Tibial artery (tissue), 4 donors: ENCODE measurements at regions not wholly inside any gene's neighbourhood (a gene's known extent, or its start where the extent isn't known, plus 50 kb on each side); places are given as distances from the start of the nearest gene placed in this dataset.

Experiments
- DNase-seq, 2 donors: peaks; one replicate each; pipeline ENCODE4 v3.0.0-alpha.2; 2019
- H3K27ac ChIP-seq, 2 donors: fragments of 200-600 bp; sonication (generic) in 1 of 2; 1 replicate in 1 of 2; 2 replicates in 1 of 2; pipeline ENCODE4 v1.5.1; 2018 to 2019; ENCODE audit warnings: mild to moderate bottlenecking in 1 of 2
- H3K27me3 ChIP-seq, 2 donors: fragments of 200-600 bp; sonication (generic) in 1 of 2; one replicate each; pipeline versions ENCODE4 v1.5.1 to v1.6.0; 2016 to 2019
- H3K36me3 ChIP-seq, 3 donors: fragments of 200-600 bp; sonication (generic) in 2 of 3; one replicate each; pipeline ENCODE4 v1.5.1; 2016 to 2019; ENCODE audit warnings: mild to moderate bottlenecking in 2 of 3
- H3K4me1 ChIP-seq, 4 donors: fragments of 200-600 bp; sonication (generic) in 2 of 4; 1 replicate in 3 of 4; 2 replicates in 1 of 4; pipeline ENCODE4 v1.5.1; 2016 to 2019
- H3K4me3 ChIP-seq, 2 donors: fragments of 200-600 bp; sonication (generic) in 1 of 2; 1 replicate in 1 of 2; 2 replicates in 1 of 2; pipeline ENCODE4 v1.5.1; 2018 to 2019; ENCODE audit warnings: mild to moderate bottlenecking in 2 of 2
- H3K9me3 ChIP-seq, 3 donors: fragments of 200-600 bp; sonication (generic) in 1 of 3; one replicate each; pipeline ENCODE4 v1.5.1; 2016 to 2019
- CTCF ChIP-seq, 2 experiments: fragments of 200-600 bp in 1 of 2; fragments of 450-650 bp in 1 of 2; IDR thresholded peaks; one replicate each; pipeline ENCODE4 v1.5.1; 2017 to 2019; ENCODE audit warnings: antibody characterized with exemption in 2 of 2, mild to moderate bottlenecking in 1 of 2, moderate library complexity in 1 of 2
- intact Hi-C: fragments of 100-400 bp; cut with DNase I; formaldehyde crosslinking; loops from one replicate; pipeline ENCODE4 v1.15.0; 2023; ENCODE audit warnings: low total_unique reads

- no peak overlapping the region for H3K27ac ChIP-seq
- intact Hi-C loops = no loop called here
- H3K27me3 ChIP-seq = no peaks in the 10 kb centered on the region
- no peak overlapping the region for H3K4me3 ChIP-seq
- H3K36me3 ChIP-seq = no peaks in the 10 kb centered on the region
- H3K4me1 ChIP-seq = peaks cover 0 to 12% (median 3%) of the 10 kb centered on the region in 4 donors
- no peaks in the 10 kb centered on the region for H3K9me3 ChIP-seq
- DNase-seq = no peak
- no peak for TF ChIP-seq CTCF (IDR thresholded peaks at IDR 0.05)
These were observed 270.3 kb downstream of the ABCC12 start for GRCh38 chr16:47885489-47885888.

- Histone ChIP-seq H3K9me3 (no peaks in the 10 kb centered on the region), H3K4me3 (no peak overlapping the region), H3K27me3 (no peaks in the 10 kb centered on the region), H3K36me3 (no peaks in the 10 kb centered on the region), H3K4me1 (peaks cover 0 to 12% (median 3%) of the 10 kb centered on the region in 4 donors), H3K27ac (no peak overlapping the region)
- no peak for TF ChIP-seq CTCF (IDR thresholded peaks at IDR 0.05)
- DNase-seq = no peak
- intact Hi-C loops = no loop called here
These were observed 271.6 kb downstream of the ABCC12 start for GRCh38 chr16:47884116-47884725.

- intact Hi-C loops = no loop called here
- Histone ChIP-seq H3K27me3 (no peaks in the 10 kb centered on the region), H3K4me3 (no peak overlapping the region), H3K4me1 (no peaks in the 10 kb centered on the region), H3K36me3 (no peaks in the 10 kb centered on the region), H3K27ac (no peak overlapping the region), H3K9me3 (no peaks in the 10 kb centered on the region)
- no peak for TF ChIP-seq CTCF (IDR thresholded peaks at IDR 0.05)
- no peak for DNase-seq
These were observed 274.2 kb downstream of the ABCC12 start for GRCh38 chr16:47881574-47881973.

GRCh38 chr16:47880653-47881052, 275.1 kb downstream of the ABCC12 start:
- H3K9me3 ChIP-seq = no peaks in the 10 kb centered on the region
- intact Hi-C loops = no loop called here
- no peaks in the 10 kb centered on the region for H3K36me3 ChIP-seq
- DNase-seq = no peak
- no peaks in the 10 kb centered on the region for H3K4me1 ChIP-seq
- no peaks in the 10 kb centered on the region for H3K27me3 ChIP-seq
- no peak overlapping the region for H3K4me3 ChIP-seq
- TF ChIP-seq CTCF (IDR thresholded peaks at IDR 0.05) = no peak
- H3K27ac ChIP-seq = no peak overlapping the region

GRCh38 chr16:47877166-47877565, 278.6 kb downstream of the ABCC12 start:
- intact Hi-C loops = no loop called here
- H3K9me3 ChIP-seq = no peaks in the 10 kb centered on the region
- DNase-seq = no peak

More at GRCh38 chr16:47877166-47877565, 278.6 kb downstream of the ABCC12 start:
- no peak for TF ChIP-seq CTCF (IDR thresholded peaks at IDR 0.05)
- Histone ChIP-seq H3K36me3 (no peaks in the 10 kb centered on the region), H3K27me3 (no peaks in the 10 kb centered on the region), H3K4me3 (no peak overlapping the region), H3K4me1 (no peaks in the 10 kb centered on the region), H3K27ac (no peak overlapping the region)
